Trophoblast cell (in vitro differentiated cells and primary cell): ENCODE measurements at regions not wholly inside any gene's neighbourhood (a gene's known extent, or its start where the extent isn't known, plus 50 kb on each side); places are given as distances from the start of the nearest gene placed in this dataset.

ENCODE experiments used
- DNase-seq, 2 donors: peaks; one replicate each; pipeline ENCODE4 v3.0.0-alpha.2; 2016
- H2AFZ ChIP-seq: 2 replicates; pipeline ENCODE4 v1.6.1; 2013; ENCODE audit warnings: low read length, moderate library complexity, mild to moderate bottlenecking; ENCODE audit not compliant: insufficient read depth, poor library complexity
- H2AK5ac ChIP-seq: 2 replicates; pipeline ENCODE4 v1.6.1; 2013; ENCODE audit warnings: mild to moderate bottlenecking, low read length
- H2BK120ac ChIP-seq: 2 replicates; pipeline ENCODE4 v1.6.1; 2013; ENCODE audit warnings: low read length, mild to moderate bottlenecking, moderate library complexity; ENCODE audit not compliant: insufficient read depth, poor library complexity
- H2BK12ac ChIP-seq: 2 replicates; pipeline ENCODE4 v1.6.1; 2013; ENCODE audit warnings: mild to moderate bottlenecking, low read length, moderate library complexity
- H2BK5ac ChIP-seq: 2 replicates; pipeline ENCODE4 v1.6.1; 2013; ENCODE audit warnings: low read length, low read depth, moderate library complexity, mild to moderate bottlenecking; ENCODE audit not compliant: poor library complexity
- H3K14ac ChIP-seq: 2 replicates; pipeline ENCODE4 v1.6.1; 2013; ENCODE audit warnings: mild to moderate bottlenecking, low read length
- H3K18ac ChIP-seq: 2 replicates; pipeline ENCODE4 v1.6.1; 2013; ENCODE audit warnings: mild to moderate bottlenecking, low read length
- H3K23ac ChIP-seq: 2 replicates; pipeline ENCODE4 v1.6.1; 2013; ENCODE audit warnings: low read length
- H3K27ac ChIP-seq: 2 replicates; pipeline ENCODE4 v1.5.1; 2013; ENCODE audit warnings: low read depth, mild to moderate bottlenecking, inconsistent platforms, low read length, moderate library complexity
- H3K27me3 ChIP-seq: 2 replicates; pipeline ENCODE4 v1.6.1; 2013; ENCODE audit warnings: inconsistent platforms, mild to moderate bottlenecking, low read length, moderate library complexity; ENCODE audit not compliant: insufficient read depth
- H3K36me3 ChIP-seq, 2 experiments: 1 replicate in 1 of 2; 2 replicates in 1 of 2; pipeline ENCODE4 v1.6.1; 2013; ENCODE audit warnings: low read length in 2 of 2, mild to moderate bottlenecking in 2 of 2, moderate library complexity in 1 of 2; ENCODE audit not compliant: insufficient read depth in 2 of 2, control insufficient read depth in 1 of 2
- H3K4ac ChIP-seq: 2 replicates; pipeline ENCODE4 v1.6.1; 2013; ENCODE audit warnings: low read depth, mild to moderate bottlenecking, low read length, moderate library complexity
- H3K4me1 ChIP-seq, 2 experiments: 1 replicate in 1 of 2; 2 replicates in 1 of 2; pipeline ENCODE4 v1.6.1; 2013; ENCODE audit warnings: low read length in 2 of 2, mild to moderate bottlenecking in 2 of 2, moderate library complexity in 1 of 2; ENCODE audit not compliant: insufficient read depth in 2 of 2, control insufficient read depth in 1 of 2
- H3K4me2 ChIP-seq: 2 replicates; pipeline ENCODE4 v1.6.1; 2013; ENCODE audit warnings: inconsistent platforms, mild to moderate bottlenecking, low read length, moderate library complexity
- H3K4me3 ChIP-seq: 2 replicates; pipeline ENCODE4 v1.5.1; 2013; ENCODE audit warnings: mild to moderate bottlenecking, low read depth, low read length, inconsistent platforms
- H3K79me1 ChIP-seq: one replicate; pipeline ENCODE4 v1.6.1; 2013; ENCODE audit warnings: low read length
- H3K79me2 ChIP-seq: 2 replicates; pipeline ENCODE4 v1.6.1; 2013; ENCODE audit warnings: low read length, mild to moderate bottlenecking; ENCODE audit not compliant: control insufficient read depth, insufficient read depth, poor library complexity
- H3K9ac ChIP-seq: 2 replicates; pipeline ENCODE4 v1.6.1; 2013; ENCODE audit warnings: mild to moderate bottlenecking, low read length
- H3K9me3 ChIP-seq: 2 replicates; pipeline ENCODE4 v1.6.1; 2013; ENCODE audit warnings: low read depth, mild to moderate bottlenecking, control low read depth, inconsistent platforms, low read length; ENCODE audit not compliant: insufficient read depth
- H4K12ac ChIP-seq: 2 replicates; pipeline ENCODE4 v1.6.1; 2013; ENCODE audit warnings: low read depth, mild to moderate bottlenecking, low read length, moderate library complexity
- H4K8ac ChIP-seq: 2 replicates; pipeline ENCODE4 v1.6.1; 2013; ENCODE audit warnings: low read depth, mild to moderate bottlenecking, low read length, moderate library complexity
- H4K91ac ChIP-seq: one replicate; pipeline ENCODE4 v1.6.1; 2013; ENCODE audit warnings: low read depth, mild to moderate bottlenecking, low read length, moderate library complexity
- WGBS: extraction: QIAGEN DNeasy Blood & Tissue Kit; methylation state at CpG from one replicate; pipeline ENCODE4 v1.1.7; 2013; ENCODE audit warnings: missing lambda C conversion rate; ENCODE audit not compliant: insufficient read length, insufficient coverage; ENCODE audit errors: extremely low coverage; 5-methylcytosine and 5-hydroxymethylcytosine counted together

GRCh38 chr2:55101466-55101865 lies 51.2 kb upstream of the RTN4 start:
- no peak overlapping the region for H3K4ac ChIP-seq
- no peak overlapping the region for H3K27ac ChIP-seq
- no peaks in the 10 kb centered on the region for H3K36me3 ChIP-seq
- DNase-seq = no peak
- no peaks in the 10 kb centered on the region for H3K79me2 ChIP-seq
- no peak overlapping the region for H3K4me2 ChIP-seq
- H4K12ac ChIP-seq = no peak overlapping the region
- H3K4me3 ChIP-seq = no peak overlapping the region
- H3K9ac ChIP-seq = no peak overlapping the region
- no peaks in the 10 kb centered on the region for H3K9me3 ChIP-seq
- no peak overlapping the region for H3K23ac ChIP-seq
- no peak overlapping the region for H2BK120ac ChIP-seq
- no peak overlapping the region for H3K14ac ChIP-seq
- H4K8ac ChIP-seq = no peak overlapping the region
- no peak overlapping the region for H2BK5ac ChIP-seq
- no peak overlapping the region for H4K91ac ChIP-seq
- H2BK12ac ChIP-seq = no peak overlapping the region
- H3K27me3 ChIP-seq = no peaks in the 10 kb centered on the region
- no peaks in the 10 kb centered on the region for H3K79me1 ChIP-seq
- no peak overlapping the region for H3K18ac ChIP-seq
- no peak overlapping the region for H2AFZ ChIP-seq
- H3K4me1 ChIP-seq = peaks cover 0 to 3% of the 10 kb centered on the region in 2 experiments
- H2AK5ac ChIP-seq = no peak overlapping the region

DNA sequence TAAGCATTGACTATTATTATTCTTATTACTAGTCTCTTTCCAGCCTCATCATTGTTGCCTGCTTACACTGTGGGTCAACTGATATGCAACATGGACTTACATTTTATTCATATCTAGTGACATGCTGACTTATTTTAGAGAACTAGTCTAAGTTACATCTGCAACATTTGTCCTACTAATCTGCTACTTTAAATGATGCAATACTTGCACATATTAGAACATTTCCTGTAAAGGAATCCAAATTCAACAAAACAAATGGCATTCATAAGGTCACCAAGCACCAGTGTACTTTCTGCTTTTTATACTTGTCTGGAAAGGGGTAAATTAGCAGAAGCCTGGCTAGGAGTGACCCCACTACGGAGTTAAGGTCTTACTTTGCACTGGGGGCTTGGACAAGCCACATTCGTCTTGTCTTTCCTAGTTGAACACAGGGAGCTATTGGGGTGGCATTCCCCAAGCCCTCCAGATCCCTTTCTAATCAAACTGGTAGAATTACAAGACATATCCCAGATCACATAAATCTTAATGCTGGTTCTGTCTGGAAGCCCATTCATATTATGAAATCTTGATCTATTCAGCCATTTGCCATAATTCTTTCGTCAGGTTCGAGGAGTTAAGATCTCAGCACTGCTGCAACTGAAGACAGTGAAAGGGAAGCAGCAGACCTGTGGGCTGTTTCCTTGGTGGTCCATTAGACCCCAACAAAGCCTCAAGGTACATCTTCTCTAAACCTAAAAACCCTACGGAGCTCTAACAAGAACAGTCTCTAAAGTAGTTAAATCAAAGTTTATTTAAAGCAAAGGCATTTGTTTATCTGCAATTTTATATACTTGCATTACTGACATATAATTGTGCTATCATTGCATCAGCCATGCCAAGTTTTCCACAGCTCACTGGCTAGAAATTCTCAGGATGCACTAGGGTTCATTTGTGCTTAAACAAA lies 49.9 kb upstream of the RTN4 start:
- Histone ChIP-seq H3K27ac (no peak overlapping the region), H3K14ac (no peak overlapping the region), H3K4me2 (no peak overlapping the region), H2AK5ac (no peak overlapping the region), H3K27me3 (no peaks in the 10 kb centered on the region), H3K79me1 (no peaks in the 10 kb centered on the region), H3K9me3 (no peaks in the 10 kb centered on the region), H3K79me2 (no peaks in the 10 kb centered on the region), H2BK12ac (no peak overlapping the region), H3K4me3 (no peak overlapping the region), H3K18ac (no peak overlapping the region), H4K8ac (no peak overlapping the region), H4K12ac (no peak overlapping the region), H4K91ac (no peak overlapping the region), H3K9ac (no peak overlapping the region), H3K23ac (no peak overlapping the region), H3K4me1 (peaks cover 0 to 3% of the 10 kb centered on the region in 2 experiments), H2AFZ (no peak overlapping the region), H2BK120ac (no peak overlapping the region), H3K36me3 (no peaks in the 10 kb centered on the region), H3K4ac (no peak overlapping the region), H2BK5ac (no peak overlapping the region)
- WGBS = no CpG with 5 or more reads among the region's 5 CpGs
- no peak for DNase-seq
